ENCODE measurements at regions not wholly inside any gene's neighbourhood (a gene's known extent, or its start where the extent isn't known, plus 50 kb on each side); places are given as distances from the start of the nearest gene placed in this dataset.

DNA sequence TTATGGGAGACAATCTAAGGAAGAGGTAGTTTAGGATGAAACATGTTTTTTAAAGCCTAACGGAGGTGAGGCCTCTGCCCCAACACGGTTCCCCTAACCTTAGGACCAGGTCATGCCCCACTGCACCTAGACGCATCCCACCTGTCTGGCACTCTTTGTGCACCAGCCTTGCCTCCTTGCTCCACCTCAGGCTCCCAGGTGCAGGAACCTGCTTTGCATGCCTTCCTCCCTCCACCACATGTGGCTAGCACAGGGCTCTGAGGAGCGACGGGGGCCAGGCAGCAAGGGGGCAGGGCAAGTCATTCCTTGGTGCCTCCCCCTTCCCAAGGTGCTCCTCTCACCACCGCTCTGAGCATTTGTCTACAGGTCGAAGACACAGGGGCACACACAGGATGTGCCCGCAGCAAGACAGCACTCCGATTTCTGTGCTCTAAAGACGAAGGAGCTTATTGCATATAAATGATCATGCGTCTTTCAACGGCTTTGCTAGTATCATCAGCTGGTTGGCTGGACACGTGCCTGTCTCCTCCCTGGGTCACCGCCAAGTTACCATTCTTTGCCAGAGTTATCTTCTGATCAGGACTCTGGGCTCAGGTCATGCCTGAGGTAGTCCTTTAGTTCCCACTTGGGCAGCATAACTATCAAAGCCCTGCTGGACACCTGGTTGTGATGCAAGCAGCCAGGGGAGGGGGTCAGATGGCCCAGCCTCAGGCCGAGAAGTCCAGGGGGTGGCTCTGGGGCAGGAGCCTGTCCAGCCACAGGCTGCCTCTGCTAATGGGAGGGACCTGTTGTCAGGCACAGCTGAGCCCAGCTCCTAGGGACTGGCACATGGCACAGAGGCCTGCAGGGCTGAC lies 172.0 kb upstream of the NTM start:
- TF ChIP-seq, protein P1, sequence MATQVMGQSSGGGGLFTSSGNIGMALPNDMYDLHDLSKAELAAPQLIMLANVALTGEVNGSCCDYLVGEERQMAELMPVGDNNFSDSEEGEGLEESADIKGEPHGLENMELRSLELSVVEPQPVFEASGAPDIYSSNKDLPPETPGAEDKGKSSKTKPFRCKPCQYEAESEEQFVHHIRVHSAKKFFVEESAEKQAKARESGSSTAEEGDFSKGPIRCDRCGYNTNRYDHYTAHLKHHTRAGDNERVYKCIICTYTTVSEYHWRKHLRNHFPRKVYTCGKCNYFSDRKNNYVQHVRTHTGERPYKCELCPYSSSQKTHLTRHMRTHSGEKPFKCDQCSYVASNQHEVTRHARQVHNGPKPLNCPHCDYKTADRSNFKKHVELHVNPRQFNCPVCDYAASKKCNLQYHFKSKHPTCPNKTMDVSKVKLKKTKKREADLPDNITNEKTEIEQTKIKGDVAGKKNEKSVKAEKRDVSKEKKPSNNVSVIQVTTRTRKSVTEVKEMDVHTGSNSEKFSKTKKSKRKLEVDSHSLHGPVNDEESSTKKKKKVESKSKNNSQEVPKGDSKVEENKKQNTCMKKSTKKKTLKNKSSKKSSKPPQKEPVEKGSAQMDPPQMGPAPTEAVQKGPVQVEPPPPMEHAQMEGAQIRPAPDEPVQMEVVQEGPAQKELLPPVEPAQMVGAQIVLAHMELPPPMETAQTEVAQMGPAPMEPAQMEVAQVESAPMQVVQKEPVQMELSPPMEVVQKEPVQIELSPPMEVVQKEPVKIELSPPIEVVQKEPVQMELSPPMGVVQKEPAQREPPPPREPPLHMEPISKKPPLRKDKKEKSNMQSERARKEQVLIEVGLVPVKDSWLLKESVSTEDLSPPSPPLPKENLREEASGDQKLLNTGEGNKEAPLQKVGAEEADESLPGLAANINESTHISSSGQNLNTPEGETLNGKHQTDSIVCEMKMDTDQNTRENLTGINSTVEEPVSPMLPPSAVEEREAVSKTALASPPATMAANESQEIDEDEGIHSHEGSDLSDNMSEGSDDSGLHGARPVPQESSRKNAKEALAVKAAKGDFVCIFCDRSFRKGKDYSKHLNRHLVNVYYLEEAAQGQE (IDR thresholded peaks at IDR 0.05; ENCODE audit: insufficient replicate concordance, low read depth): no peak
- TF ChIP-seq, protein P2, sequence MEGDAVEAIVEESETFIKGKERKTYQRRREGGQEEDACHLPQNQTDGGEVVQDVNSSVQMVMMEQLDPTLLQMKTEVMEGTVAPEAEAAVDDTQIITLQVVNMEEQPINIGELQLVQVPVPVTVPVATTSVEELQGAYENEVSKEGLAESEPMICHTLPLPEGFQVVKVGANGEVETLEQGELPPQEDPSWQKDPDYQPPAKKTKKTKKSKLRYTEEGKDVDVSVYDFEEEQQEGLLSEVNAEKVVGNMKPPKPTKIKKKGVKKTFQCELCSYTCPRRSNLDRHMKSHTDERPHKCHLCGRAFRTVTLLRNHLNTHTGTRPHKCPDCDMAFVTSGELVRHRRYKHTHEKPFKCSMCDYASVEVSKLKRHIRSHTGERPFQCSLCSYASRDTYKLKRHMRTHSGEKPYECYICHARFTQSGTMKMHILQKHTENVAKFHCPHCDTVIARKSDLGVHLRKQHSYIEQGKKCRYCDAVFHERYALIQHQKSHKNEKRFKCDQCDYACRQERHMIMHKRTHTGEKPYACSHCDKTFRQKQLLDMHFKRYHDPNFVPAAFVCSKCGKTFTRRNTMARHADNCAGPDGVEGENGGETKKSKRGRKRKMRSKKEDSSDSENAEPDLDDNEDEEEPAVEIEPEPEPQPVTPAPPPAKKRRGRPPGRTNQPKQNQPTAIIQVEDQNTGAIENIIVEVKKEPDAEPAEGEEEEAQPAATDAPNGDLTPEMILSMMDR (IDR thresholded peaks at IDR 0.05; ENCODE audit: insufficient read depth, low read length): no peak
- TF ChIP-seq GABPA (IDR thresholded peaks at IDR 0.05; ENCODE audit: low read depth): no peak

All from HL-60 (cell line).